GM23338 (cell line): ENCODE measurements at regions not wholly inside any gene's neighbourhood (a gene's known extent, or its start where the extent isn't known, plus 50 kb on each side); places are given as distances from the start of the nearest gene placed in this dataset.

Source experiments
- ATAC-seq: fragments of 200-7000 bp; cut with Tn5 transposase; 3 replicates; pipeline ENCODE4 v1.9.1; 2020
- DNase-seq: peaks from one replicate; pipeline ENCODE4 v3.0.0-alpha.2; 2015; ENCODE audit warnings: low spot score
- H2AFZ ChIP-seq: fragments of 200-600 bp; sonication (generic); 2 replicates; pipeline ENCODE4 v1.8.0; 2016; ENCODE audit warnings: antibody characterized with exemption, mild to moderate bottlenecking, moderate library complexity
- H3F3A ChIP-seq: fragments of 200-600 bp; sonication (generic); replicated peaks from 2 replicates; pipeline ENCODE4 v1.8.0; 2017; ENCODE audit warnings: antibody characterized with exemption, mixed run types, low read depth
- H3K27ac ChIP-seq: fragments of 200-600 bp; sonication (generic); 2 replicates; pipeline ENCODE4 v1.6.1; 2016; ENCODE audit warnings: low read depth
- H3K27me3 ChIP-seq: fragments of 200-600 bp; sonication (generic); 2 replicates; pipeline ENCODE4 v1.8.0; 2016; ENCODE audit warnings: mild to moderate bottlenecking, mixed run types, moderate library complexity; ENCODE audit not compliant: insufficient read depth
- H3K36me3 ChIP-seq: fragments of 200-600 bp; sonication (generic); 2 replicates; pipeline ENCODE4 v1.8.0; 2016; ENCODE audit warnings: mild to moderate bottlenecking; ENCODE audit not compliant: insufficient read depth
- H3K4me1 ChIP-seq: fragments of 200-600 bp; sonication (generic); 2 replicates; pipeline ENCODE4 v1.8.0; 2016; ENCODE audit warnings: mild to moderate bottlenecking, moderate library complexity; ENCODE audit not compliant: insufficient read depth
- H3K4me2 ChIP-seq: fragments of 200-600 bp; sonication (generic); 2 replicates; pipeline ENCODE4 v1.7.1; 2017; ENCODE audit warnings: mixed run types
- H3K4me3 ChIP-seq: fragments of 200-600 bp; sonication (generic); 2 replicates; pipeline ENCODE4 v1.6.1; 2016; ENCODE audit warnings: mixed run types
- H3K79me2 ChIP-seq: fragments of 200-600 bp; sonication (generic); replicated peaks from 2 replicates; pipeline ENCODE4 v1.8.0; 2017; ENCODE audit warnings: mild to moderate bottlenecking; ENCODE audit not compliant: insufficient read depth
- H3K9me2 ChIP-seq: fragments of 200-600 bp; sonication (generic); 2 replicates; pipeline ENCODE4 v1.8.0; 2017; ENCODE audit not compliant: insufficient read depth
- H4K20me1 ChIP-seq: fragments of 200-600 bp; sonication (generic); replicated peaks from 2 replicates; pipeline ENCODE4 v1.8.0; 2017; ENCODE audit warnings: mild to moderate bottlenecking; ENCODE audit not compliant: insufficient read depth
- H3K27ac Mint-ChIP-seq: 2 replicates; pipeline ENCODE4 v1.8.0; 2020; ENCODE audit warnings: inconsistent platforms, mild to moderate bottlenecking, moderate library complexity, mixed read lengths
- H3K27me3 Mint-ChIP-seq: 3 replicates; pipeline ENCODE4 v1.8.0; 2022; ENCODE audit warnings: low read depth, mild to moderate bottlenecking, moderate library complexity, mixed read lengths, inconsistent platforms; ENCODE audit not compliant: insufficient read depth, poor library complexity
- H3K36me3 Mint-ChIP-seq: 3 replicates; pipeline ENCODE4 v1.8.0; 2021; ENCODE audit warnings: low read depth, mild to moderate bottlenecking, inconsistent platforms, moderate library complexity, mixed read lengths
- H3K4me1 Mint-ChIP-seq: 3 replicates; pipeline ENCODE4 v1.8.0; 2020; ENCODE audit warnings: mild to moderate bottlenecking, inconsistent platforms, mixed read lengths
- H3K4me3 Mint-ChIP-seq: 3 replicates; pipeline ENCODE4 v1.8.0; 2021; ENCODE audit warnings: moderate library complexity, mild to moderate bottlenecking, inconsistent platforms, mixed read lengths
- H3K9me3 Mint-ChIP-seq: 3 replicates; pipeline ENCODE4 v1.8.0; 2020; ENCODE audit warnings: moderate library complexity, mild to moderate bottlenecking, inconsistent platforms, mixed read lengths
- CREB1 ChIP-seq: fragments of 250-450 bp; sonication (Bioruptor Pico); IDR thresholded peaks from 2 replicates; pipeline ENCODE4 v1.5.0; 2020; ENCODE audit warnings: low read depth, mild to moderate bottlenecking, moderate library complexity
- CTCF ChIP-seq, 2 experiments: fragments of 200-600 bp in 1 of 2; sonication (generic) in 1 of 2; conservative IDR thresholded peaks; 2 replicates each; pipeline versions ENCODE4 v1.5.1 to v1.6.1; 2016 to 2017; ENCODE audit warnings: antibody characterized with exemption in 2 of 2, low read depth in 2 of 2, mild to moderate bottlenecking in 2 of 2, moderate library complexity in 1 of 2
- ETS1 ChIP-seq: IDR thresholded peaks from 2 replicates; pipeline ENCODE4 v1.6.1; 2016; ENCODE audit warnings: antibody characterized with exemption
- EZH2 ChIP-seq: fragments of 200-600 bp; sonication (generic); IDR thresholded peaks from one replicate; pipeline ENCODE4 v1.8.0; 2017; ENCODE audit warnings: antibody characterized with exemption, mild to moderate bottlenecking, low read depth; ENCODE audit not compliant: unreplicated experiment
- EZH2phosphoT487 ChIP-seq: fragments of 200-600 bp; sonication (generic); IDR thresholded peaks from one replicate; pipeline ENCODE4 v1.8.1; 2018; ENCODE audit warnings: antibody characterized with exemption; ENCODE audit not compliant: unreplicated experiment
- NANOG ChIP-seq: IDR thresholded peaks from 2 replicates; pipeline ENCODE4 v1.6.1; 2016; ENCODE audit warnings: antibody characterized with exemption, borderline replicate concordance
- POLR2AphosphoS5 ChIP-seq: IDR thresholded peaks from 2 replicates; pipeline ENCODE4 v1.6.1; 2016; ENCODE audit warnings: antibody characterized with exemption, low read depth
- STAT1 ChIP-seq: IDR thresholded peaks from one replicate; pipeline ENCODE4 v1.6.1; 2016; ENCODE audit warnings: antibody characterized with exemption; ENCODE audit not compliant: unreplicated experiment
- ZNF114 ChIP-seq: fragments of 250-450 bp; sonication (Bioruptor Pico); IDR thresholded peaks from 2 replicates; pipeline ENCODE4 v1.5.0; 2020; ENCODE audit warnings: mild to moderate bottlenecking, moderate library complexity
- ZNF462 ChIP-seq: fragments of 250-450 bp; sonication (Bioruptor Pico); IDR thresholded peaks from 2 replicates; pipeline ENCODE4 v1.5.0; 2020; ENCODE audit warnings: mild to moderate bottlenecking, moderate library complexity

- H3K4me3 ChIP-seq, result no peak overlapping the region
- TF ChIP-seq ZNF462, result no peak
- no peak for TF ChIP-seq CREB1 (CRISPR knock-in tag)
- TF ChIP-seq ZNF114 (CRISPR knock-in tag), result no peak
- TF ChIP-seq EZH2, result no peak
- TF ChIP-seq ETS1, result no peak
- TF ChIP-seq CTCF (conservative IDR thresholded peaks at IDR 0.05; ENCODE audit: low read depth in 2 of 2), result no peak
- TF ChIP-seq EZH2phosphoT487, result no peak
- TF ChIP-seq POLR2AphosphoS5, result no peak
- no peak for TF ChIP-seq NANOG
- TF ChIP-seq STAT1, result no peak
- peaks cover 8% of the 10 kb centered on the region for H3K4me1 ChIP-seq
- no peaks in the 10 kb centered on the region for H3K36me3 ChIP-seq
- Mint-ChIP-seq H3K4me3 (no peak overlapping the region), H3K27me3 (peaks cover 21% of the 10 kb centered on the region), H3K36me3 (no peaks in the 10 kb centered on the region), H3K9me3 (no peaks in the 10 kb centered on the region), H3K4me1 (peaks cover 16% of the 10 kb centered on the region), H3K27ac (no peak overlapping the region)
- H3K4me2 ChIP-seq, result no peak overlapping the region
- H3K27ac ChIP-seq, result no peak overlapping the region
- H3K27me3 ChIP-seq, result peaks cover 9% of the 10 kb centered on the region; the same call in 1 of the 2 replicates
- ATAC-seq (no peak), DNase-seq (no peak)
- H3K79me2 ChIP-seq, result no peaks in the 10 kb centered on the region
- no peaks in the 10 kb centered on the region for H3K9me2 ChIP-seq
- no peaks in the 10 kb centered on the region for H3F3A ChIP-seq
- H4K20me1 ChIP-seq, result no peaks in the 10 kb centered on the region
- H2AFZ ChIP-seq, result no peak overlapping the region
Measured at GRCh38 chr14:94691660-94692034, 78.3 kb downstream of the GSC start.
